HCT116 (cell line): ENCODE measurements at regions not wholly inside any gene's neighbourhood (a gene's known extent, or its start where the extent isn't known, plus 50 kb on each side); places are given as distances from the start of the nearest gene placed in this dataset.

Source experiments
- ATAC-seq: fragments of 200-7000 bp; cut with Tn5 transposase; 2 replicates; pipeline ENCODE4 v1.9.1; 2020; ENCODE audit warnings: mild to moderate bottlenecking, moderate library complexity
- BruUV-seq: library from RNA; stranded (reverse); fragments of 400-500 nt; replicated peaks from 2 replicates; lab custom pipeline; 2021; lab: Mats Ljungman, UMichigan
- CTCF ChIA-PET: fragments of 300-600 bp; sonication (Branson Sonifier 250); formaldehyde crosslinking; loops from one replicate; lab custom pipeline; 2021; ENCODE audit warnings: antibody characterized with exemption; lab: Charles Lee
- POLR2A ChIA-PET: fragments of 300-600, 350-600 bp; sonication (Branson Sonifier 250); formaldehyde crosslinking; loops from one replicate; lab custom pipeline; 2021; ENCODE audit warnings: antibody characterized with exemption; lab: Charles Lee
- RAD21 ChIA-PET, 2 experiments: fragments of 300-600 bp; sonication (Branson Sonifier 250); formaldehyde crosslinking; loops; one replicate each; lab custom pipeline; 2023; ENCODE audit warnings: low total read pairs in 2 of 2; ENCODE audit not compliant: uncharacterized antibody in 2 of 2, unreplicated experiment in 2 of 2, low non-redundant PET in 1 of 2; lab: Charles Lee
- DNase-seq: peaks from one replicate; pipeline ENCODE4 v3.0.0-alpha.2; 2010; ENCODE audit warnings: low read depth, low spot score
- H2AFZ ChIP-seq: fragments of 200-600 bp; shearing (Covaris generic), sonication (generic); 2 replicates; pipeline ENCODE4 v1.6.1; 2017; ENCODE audit warnings: low read depth, mixed run types, mixed read lengths, antibody characterized with exemption, low read length; ENCODE audit not compliant: poor library complexity, severe bottlenecking
- H3K27ac ChIP-seq: 2 replicates; pipeline ENCODE4 v1.5.1; 2012; ENCODE audit warnings: low read depth, low read length
- H3K27me3 ChIP-seq: fragments of 200-600 bp; sonication (generic); 2 replicates; pipeline ENCODE4 v1.6.1; 2016; ENCODE audit warnings: mixed run types, low read length, mixed read lengths; ENCODE audit not compliant: insufficient read depth
- H3K36me3 ChIP-seq, 2 experiments: fragments of 200-500 bp in 1 of 2; fragments of 200-600 bp in 1 of 2; sonication (Bioruptor generic) in 1 of 2; sonication (generic) in 1 of 2; 2 replicates each; pipeline versions ENCODE4 v1.5.1 to v1.6.1; 2014 to 2016; ENCODE audit warnings: low read length in 2 of 2, inconsistent platforms in 1 of 2, mixed read lengths in 1 of 2, mixed run types in 1 of 2; ENCODE audit not compliant: insufficient read depth in 2 of 2, control insufficient read depth in 1 of 2
- H3K4me1 ChIP-seq, 2 experiments: fragments of 200-600 bp in 1 of 2; sonication (generic) in 1 of 2; 2 replicates each; pipeline versions ENCODE4 v1.5.1 to v1.6.1; 2012 to 2017; ENCODE audit warnings: low read length in 2 of 2, inconsistent platforms in 1 of 2, mild to moderate bottlenecking in 1 of 2, mixed read lengths in 1 of 2, mixed run types in 1 of 2, moderate library complexity in 1 of 2; ENCODE audit not compliant: insufficient read depth in 2 of 2, control insufficient read depth in 1 of 2
- H3K4me2 ChIP-seq: fragments of 200-600 bp; sonication (generic); 2 replicates; pipeline ENCODE4 v1.6.1; 2017; ENCODE audit warnings: mixed run types, low read length, mixed read lengths
- H3K4me3 ChIP-seq, 2 experiments: fragments of 200-600 bp in 1 of 2; sonication (generic) in 1 of 2; replicated peaks in 1 of 2; 2 replicates each; pipeline ENCODE4 v1.5.1; 2011 to 2016; ENCODE audit warnings: low read length in 2 of 2, control low read depth in 1 of 2, low read depth in 1 of 2, mild to moderate bottlenecking in 1 of 2, mixed read lengths in 1 of 2, mixed run types in 1 of 2
- H3K79me2 ChIP-seq: fragments of 200-600 bp; sonication (generic); 2 replicates; pipeline ENCODE4 v1.6.1; 2017; ENCODE audit warnings: mild to moderate bottlenecking, mixed run types, low read length, moderate library complexity, mixed read lengths; ENCODE audit not compliant: insufficient read depth
- H3K9ac ChIP-seq: fragments of 200-600 bp; sonication (generic); 2 replicates; pipeline ENCODE4 v1.6.1; 2016; ENCODE audit warnings: low read length, mixed read lengths
- H3K9me2 ChIP-seq: fragments of 200-600 bp; sonication (generic), shearing (Covaris generic); 2 replicates; pipeline ENCODE4 v1.6.1; 2017; ENCODE audit warnings: mixed run types, mild to moderate bottlenecking, moderate library complexity; ENCODE audit not compliant: insufficient read depth
- H3K9me3 ChIP-seq, 2 experiments: fragments of 200-500 bp in 1 of 2; fragments of 200-600 bp in 1 of 2; sonication (Bioruptor generic) in 1 of 2; sonication (generic) in 1 of 2; 2 replicates each; pipeline ENCODE4 v1.6.1; 2014 to 2017; ENCODE audit warnings: low read length in 2 of 2, mixed read lengths in 2 of 2, inconsistent platforms in 1 of 2, low read depth in 1 of 2, mild to moderate bottlenecking in 1 of 2, mixed run types in 1 of 2, moderate library complexity in 1 of 2; ENCODE audit not compliant: control insufficient read depth in 1 of 2, insufficient read depth in 1 of 2
- H4K20me1 ChIP-seq: fragments of 200-600 bp; sonication (generic), shearing (Covaris generic); 2 replicates; pipeline ENCODE4 v1.6.1; 2017; ENCODE audit warnings: mixed run types, mild to moderate bottlenecking, moderate library complexity; ENCODE audit not compliant: insufficient read depth
- ATF3 ChIP-seq: IDR thresholded peaks from 2 replicates; pipeline ENCODE4 v1.6.1; 2012
- CBX3 ChIP-seq: IDR thresholded peaks from 2 replicates; pipeline ENCODE4 v1.6.1; 2012; ENCODE audit warnings: low read depth
- EGR1 ChIP-seq: IDR thresholded peaks from 2 replicates; pipeline ENCODE4 v1.6.1; 2012; ENCODE audit warnings: low read depth
- ELF1 ChIP-seq: IDR thresholded peaks from 2 replicates; pipeline ENCODE4 v1.6.1; 2012; ENCODE audit warnings: low read depth, borderline replicate concordance
- EZH2 ChIP-seq: fragments of 200-600 bp; sonication (generic); IDR thresholded peaks from 2 replicates; pipeline ENCODE4 v1.6.1; 2017; ENCODE audit warnings: antibody characterized with exemption, mixed run types
- EZH2phosphoT487 ChIP-seq: fragments of 200-600 bp; IDR thresholded peaks from 2 replicates; pipeline ENCODE4 v1.6.1; 2018; ENCODE audit warnings: antibody characterized with exemption, borderline replicate concordance
- JUND ChIP-seq: IDR thresholded peaks from 2 replicates; pipeline ENCODE4 v1.6.1; 2012
- MAX ChIP-seq: IDR thresholded peaks from 2 replicates; pipeline ENCODE4 v1.6.1; 2012
- SIN3A ChIP-seq: IDR thresholded peaks from 2 replicates; pipeline ENCODE4 v1.6.1; 2012; ENCODE audit warnings: low read depth
- SP1 ChIP-seq: IDR thresholded peaks from 2 replicates; pipeline ENCODE4 v1.6.1; 2012; ENCODE audit warnings: low read depth
- SRF ChIP-seq: IDR thresholded peaks from 2 replicates; pipeline ENCODE4 v1.6.1; 2012; ENCODE audit warnings: low read depth
- YY1 ChIP-seq: IDR thresholded peaks from 2 replicates; pipeline ENCODE4 v1.6.1; 2011; ENCODE audit warnings: low read length, low read depth, moderate library complexity, mild to moderate bottlenecking; ENCODE audit not compliant: insufficient replicate concordance; ENCODE audit errors: extremely low read depth
- ZNF274 ChIP-seq: fragments of 200-500 bp; sonication (Bioruptor generic); IDR thresholded peaks from 2 replicates; pipeline ENCODE4 v1.6.1; 2014; ENCODE audit warnings: mild to moderate bottlenecking, low read depth, low read length, inconsistent platforms
- intact Hi-C: fragments of 100-400 bp; cut with micrococcal nuclease; formaldehyde crosslinking; loops from 2 replicates; pipeline ENCODE4 v1.10.0; 2022
- TF ChIP-seq, protein P1 (sequence below), 3 experiments: fragments of 200-600 bp in 1 of 3; sonication (generic) in 1 of 3; IDR thresholded peaks in 2 of 3; conservative IDR thresholded peaks in 1 of 3; 2 replicates each; pipeline ENCODE4 v1.5.1; 2012 to 2017; ENCODE audit warnings: low read depth in 2 of 3, low read length in 2 of 3, antibody characterized with exemption in 1 of 3, borderline replicate concordance in 1 of 3, control low read depth in 1 of 3, mild to moderate bottlenecking in 1 of 3, mixed read lengths in 1 of 3, mixed run types in 1 of 3, moderate library complexity in 1 of 3; ENCODE audit not compliant: insufficient read depth in 1 of 3
- TF ChIP-seq, protein P2 (sequence below): IDR thresholded peaks from 2 replicates; pipeline ENCODE4 v1.6.1; 2011; ENCODE audit warnings: mild to moderate bottlenecking, low read length, moderate library complexity; ENCODE audit not compliant: insufficient replicate concordance; ENCODE audit errors: extremely low read depth

- H3K27me3 ChIP-seq, result no peaks in the 10 kb centered on the region
- H2AFZ ChIP-seq, result no peak overlapping the region
- H3K4me1 ChIP-seq, result no peaks in the 10 kb centered on the region
- ATAC-seq (no peak), DNase-seq (no peak)
- no peaks in the 10 kb centered on the region for H3K9me2 ChIP-seq
- no peak overlapping the region for H3K4me2 ChIP-seq
- POLR2A ChIA-PET, result no interaction called here
- BruUV-seq, result no TSS peak
- RAD21 ChIA-PET, result no interaction called here
- H3K36me3 ChIP-seq, result no peaks in the 10 kb centered on the region
- no peaks in the 10 kb centered on the region for H4K20me1 ChIP-seq
- H3K9me3 ChIP-seq, result peaks cover 0 to 10% of the 10 kb centered on the region in 2 experiments; a peak in 2 of 4 replicates
- no peak overlapping the region for H3K27ac ChIP-seq
- CTCF ChIA-PET, result no interaction called here
- no peak overlapping the region for H3K9ac ChIP-seq
- H3K4me3 ChIP-seq, result no peak overlapping the region
- H3K79me2 ChIP-seq, result no peaks in the 10 kb centered on the region
- TF ChIP-seq YY1 (no peak), CBX3 (no peak), SIN3A (no peak), ZNF274 (no peak), JUND (no peak), EGR1 (no peak), EZH2phosphoT487 (no peak), EZH2 (no peak)
- intact Hi-C loops, result no loop called here
These were observed 959.4 kb downstream of the JRKL start for GRCh38 chr11:97349201-97349600.

DNA sequence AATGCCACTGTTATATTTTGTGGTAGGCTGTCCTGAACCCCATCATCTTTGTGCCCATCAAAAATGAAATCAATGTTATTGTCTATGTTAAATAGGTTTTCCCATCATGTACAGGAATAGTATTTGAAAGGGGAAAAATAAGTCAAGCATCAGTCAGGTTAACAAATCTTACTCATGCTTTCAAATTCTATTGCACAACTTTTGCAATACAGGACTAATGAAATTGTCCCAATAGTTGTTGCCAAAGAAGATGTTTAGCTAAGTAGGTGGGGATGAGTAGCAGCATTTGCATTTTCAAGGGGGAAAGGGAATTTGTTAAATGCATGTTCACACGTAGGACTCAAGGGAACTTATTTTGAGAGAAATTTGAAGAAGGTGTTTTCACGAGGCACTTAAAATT is 962.1 kb downstream of the JRKL start:
- ATAC-seq, result no peak
- Histone ChIP-seq H3K36me3 (no peaks in the 10 kb centered on the region), H3K79me2 (no peaks in the 10 kb centered on the region), H3K4me2 (no peak overlapping the region), H3K4me1 (no peaks in the 10 kb centered on the region), H3K27ac (no peak overlapping the region), H3K27me3 (no peaks in the 10 kb centered on the region), H3K4me3 (no peak overlapping the region), H2AFZ (no peak overlapping the region), H3K9me3 (peaks cover 8 to 9% of the 10 kb centered on the region in 2 experiments; a peak in 2 of 4 replicates), H4K20me1 (no peaks in the 10 kb centered on the region), H3K9me2 (no peaks in the 10 kb centered on the region), H3K9ac (no peak overlapping the region)
- ChIA-PET CTCF (no interaction called here), POLR2A (no interaction called here), RAD21 (no interaction called here)
- no TSS peak for BruUV-seq
- no peak for DNase-seq
- intact Hi-C loops, result no loop called here
- TF ChIP-seq JUND (no peak), MAX (no peak), ATF3 (no peak), ELF1 (no peak), SRF (no peak), EZH2phosphoT487 (no peak), YY1 (no peak), CBX3 (no peak), SP1 (no peak)
- TF ChIP-seq, protein P1, sequence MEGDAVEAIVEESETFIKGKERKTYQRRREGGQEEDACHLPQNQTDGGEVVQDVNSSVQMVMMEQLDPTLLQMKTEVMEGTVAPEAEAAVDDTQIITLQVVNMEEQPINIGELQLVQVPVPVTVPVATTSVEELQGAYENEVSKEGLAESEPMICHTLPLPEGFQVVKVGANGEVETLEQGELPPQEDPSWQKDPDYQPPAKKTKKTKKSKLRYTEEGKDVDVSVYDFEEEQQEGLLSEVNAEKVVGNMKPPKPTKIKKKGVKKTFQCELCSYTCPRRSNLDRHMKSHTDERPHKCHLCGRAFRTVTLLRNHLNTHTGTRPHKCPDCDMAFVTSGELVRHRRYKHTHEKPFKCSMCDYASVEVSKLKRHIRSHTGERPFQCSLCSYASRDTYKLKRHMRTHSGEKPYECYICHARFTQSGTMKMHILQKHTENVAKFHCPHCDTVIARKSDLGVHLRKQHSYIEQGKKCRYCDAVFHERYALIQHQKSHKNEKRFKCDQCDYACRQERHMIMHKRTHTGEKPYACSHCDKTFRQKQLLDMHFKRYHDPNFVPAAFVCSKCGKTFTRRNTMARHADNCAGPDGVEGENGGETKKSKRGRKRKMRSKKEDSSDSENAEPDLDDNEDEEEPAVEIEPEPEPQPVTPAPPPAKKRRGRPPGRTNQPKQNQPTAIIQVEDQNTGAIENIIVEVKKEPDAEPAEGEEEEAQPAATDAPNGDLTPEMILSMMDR (IDR thresholded peaks at IDR 0.05 in 2 of 3, conservative IDR thresholded peaks at IDR 0.05 in 1 of 3; ENCODE audit: borderline replicate concordance in 1 of 3, insufficient read depth in 1 of 3, low read depth in 2 of 3, low read length in 2 of 3), result no peak
- TF ChIP-seq, protein P2, sequence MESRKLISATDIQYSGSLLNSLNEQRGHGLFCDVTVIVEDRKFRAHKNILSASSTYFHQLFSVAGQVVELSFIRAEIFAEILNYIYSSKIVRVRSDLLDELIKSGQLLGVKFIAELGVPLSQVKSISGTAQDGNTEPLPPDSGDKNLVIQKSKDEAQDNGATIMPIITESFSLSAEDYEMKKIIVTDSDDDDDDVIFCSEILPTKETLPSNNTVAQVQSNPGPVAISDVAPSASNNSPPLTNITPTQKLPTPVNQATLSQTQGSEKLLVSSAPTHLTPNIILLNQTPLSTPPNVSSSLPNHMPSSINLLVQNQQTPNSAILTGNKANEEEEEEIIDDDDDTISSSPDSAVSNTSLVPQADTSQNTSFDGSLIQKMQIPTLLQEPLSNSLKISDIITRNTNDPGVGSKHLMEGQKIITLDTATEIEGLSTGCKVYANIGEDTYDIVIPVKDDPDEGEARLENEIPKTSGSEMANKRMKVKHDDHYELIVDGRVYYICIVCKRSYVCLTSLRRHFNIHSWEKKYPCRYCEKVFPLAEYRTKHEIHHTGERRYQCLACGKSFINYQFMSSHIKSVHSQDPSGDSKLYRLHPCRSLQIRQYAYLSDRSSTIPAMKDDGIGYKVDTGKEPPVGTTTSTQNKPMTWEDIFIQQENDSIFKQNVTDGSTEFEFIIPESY, result no peak
